ENCODE measurements at regions not wholly inside any gene's neighbourhood (a gene's known extent, or its start where the extent isn't known, plus 50 kb on each side); places are given as distances from the start of the nearest gene placed in this dataset.

DNA sequence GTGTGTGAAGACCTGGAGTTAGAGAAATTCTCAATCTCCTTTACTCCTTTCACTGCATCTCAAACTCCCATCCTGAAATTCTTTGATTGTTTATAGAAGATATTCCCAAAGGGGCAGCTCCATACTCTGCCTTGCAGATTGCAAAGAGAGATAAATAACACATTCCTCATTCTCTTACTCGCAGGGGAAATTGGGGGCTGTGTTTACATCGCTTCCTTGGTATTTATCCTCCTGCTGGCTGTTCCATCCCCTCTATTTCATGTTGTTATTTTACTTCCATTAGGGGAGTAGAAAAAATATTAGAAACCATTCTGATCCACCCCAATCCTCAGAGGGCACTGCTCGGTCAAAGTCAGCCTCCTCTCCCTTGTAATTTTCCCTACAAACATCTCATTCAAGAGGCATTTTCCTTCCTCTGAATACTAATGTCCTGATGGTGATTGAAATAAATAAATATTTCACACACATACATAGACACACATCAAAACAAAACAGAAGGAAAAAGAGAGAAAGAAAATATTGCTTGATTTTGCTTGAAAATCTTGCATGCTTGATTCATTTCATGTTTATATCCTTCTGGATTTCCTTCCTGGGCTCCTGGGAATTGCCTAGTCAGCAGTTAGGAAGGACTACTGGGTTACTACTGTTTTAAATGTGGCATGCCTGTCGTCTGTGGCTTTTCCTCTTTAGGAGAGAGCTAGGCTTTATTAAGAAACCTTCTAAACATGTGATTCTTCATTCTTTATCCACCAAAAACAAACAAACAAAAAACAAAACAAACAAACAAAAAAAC lies 420.1 kb upstream of the PAPPA start:
- DNase-seq (ENCODE audit: low read depth) = no peak

DNA sequence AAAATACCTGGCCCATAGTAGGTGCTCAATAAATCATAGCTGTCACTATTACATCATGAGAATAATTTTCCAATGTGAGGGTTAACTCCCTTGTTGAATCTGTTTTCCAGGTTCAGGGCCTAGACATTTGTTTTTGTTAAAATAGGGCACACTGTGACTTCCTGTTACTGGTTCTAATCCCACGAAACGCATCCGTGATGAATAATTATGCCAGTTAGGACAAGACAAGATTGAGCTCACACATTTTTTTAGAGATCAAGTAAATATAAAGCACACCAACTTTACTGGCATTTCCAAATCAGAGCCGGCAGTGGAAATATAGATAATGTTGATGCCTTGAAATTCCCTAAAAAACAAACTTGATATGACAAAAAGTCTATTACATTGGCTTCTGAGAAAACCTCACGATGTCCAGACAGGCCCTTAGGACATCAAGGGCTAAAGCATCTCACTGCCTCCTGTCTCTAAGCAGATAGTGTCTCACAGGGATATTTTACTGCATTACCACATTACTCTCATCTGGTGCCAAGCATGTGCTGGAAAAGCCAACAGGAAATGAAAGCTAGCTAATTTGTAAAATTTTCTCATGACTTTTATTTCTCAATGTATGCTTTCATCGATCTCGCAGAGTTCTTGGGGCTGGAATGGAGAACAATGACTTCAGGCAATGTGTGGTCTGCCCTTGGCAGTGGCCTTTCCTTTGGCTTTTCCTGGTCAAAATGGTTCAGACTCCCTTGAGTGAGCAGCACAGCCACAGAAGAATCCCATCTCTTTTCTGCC lies 414.3 kb upstream of the PAPPA start:
- DNase-seq (ENCODE audit: low read depth) = peak; percentile 21

DNA sequence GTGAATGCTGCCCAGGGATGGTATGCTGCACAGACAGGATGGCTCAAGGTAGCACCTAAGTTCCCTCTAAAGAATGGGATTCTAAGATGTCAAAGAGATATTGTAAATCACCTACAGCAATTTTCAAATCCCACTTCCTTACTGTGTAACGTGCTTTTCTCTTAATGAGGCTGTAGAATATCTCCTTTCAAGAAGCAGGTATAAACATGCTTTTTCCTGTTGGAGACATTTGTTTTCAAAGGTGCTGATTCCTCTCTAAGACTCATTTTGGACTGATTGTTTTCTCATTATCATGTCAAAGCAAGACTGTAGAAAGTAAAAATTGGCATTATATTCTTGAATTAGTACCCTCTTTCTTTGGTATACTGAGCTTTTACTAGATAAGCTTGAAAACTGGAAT lies 412.6 kb upstream of the PAPPA start:
- no peak for DNase-seq (ENCODE audit: low read depth)

DNA sequence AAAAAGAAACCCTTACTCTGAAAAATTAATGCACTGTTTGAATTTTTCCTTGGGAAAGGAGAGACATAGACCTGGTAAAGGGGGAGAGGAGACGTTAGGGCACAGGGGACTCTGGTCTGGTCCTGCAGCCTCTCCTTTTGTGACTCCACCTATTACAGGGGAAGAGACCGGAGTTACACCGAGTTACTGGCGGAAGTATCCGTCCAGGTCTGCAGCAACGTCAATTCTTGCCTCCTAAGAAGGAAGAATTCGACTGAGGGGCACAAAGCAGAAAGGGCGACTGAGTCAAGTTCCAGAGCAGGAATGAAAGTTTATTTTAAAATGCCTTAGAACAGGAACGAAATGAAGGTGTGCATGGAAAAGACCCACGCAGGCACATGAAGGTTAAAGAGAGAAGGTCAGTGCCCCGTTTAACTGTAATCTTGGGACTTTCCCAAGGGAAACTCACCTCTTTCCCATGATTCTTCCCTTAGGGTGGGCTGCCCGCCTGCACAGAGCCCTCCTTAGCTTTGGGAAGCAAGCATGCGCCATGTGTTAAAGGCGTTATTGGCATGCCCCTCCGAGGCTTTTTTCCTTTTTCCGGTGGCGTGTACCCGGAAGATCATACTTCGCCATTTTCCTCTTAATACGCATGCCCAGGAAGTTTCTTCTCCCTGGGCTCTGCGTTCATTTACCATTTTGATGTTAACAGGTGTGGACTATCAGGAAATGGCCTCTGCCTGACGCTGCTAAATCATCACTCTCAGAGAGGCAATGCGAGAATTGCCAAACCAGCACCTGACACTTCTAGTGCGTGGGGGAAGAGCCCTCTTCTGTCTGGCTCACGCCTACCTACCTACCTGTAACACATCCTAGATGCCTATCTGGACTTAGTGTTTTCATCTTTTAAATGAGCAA lies 409.6 kb upstream of the PAPPA start:
- no peak for DNase-seq (ENCODE audit: low read depth)

DNA sequence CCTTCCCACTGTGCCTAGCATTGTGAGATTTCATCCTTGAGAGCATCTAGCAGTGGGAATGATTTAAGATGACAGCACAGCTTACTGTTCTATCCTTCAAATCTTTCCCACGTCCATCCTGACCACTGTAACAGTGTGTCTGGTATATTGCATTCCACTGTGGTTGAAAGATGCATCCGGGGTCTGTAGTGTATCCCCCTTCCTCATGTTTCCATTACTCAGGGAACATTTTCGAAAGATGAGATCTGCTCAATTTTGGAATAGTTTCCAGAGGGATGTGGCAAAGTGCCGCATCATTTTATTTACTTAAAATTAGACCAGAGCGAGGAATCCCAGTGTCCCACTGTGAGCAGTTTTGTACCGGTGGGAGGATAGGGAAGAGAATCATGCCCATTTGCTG lies 407.1 kb upstream of the PAPPA start:
- no peak for DNase-seq (ENCODE audit: low read depth)

DNA sequence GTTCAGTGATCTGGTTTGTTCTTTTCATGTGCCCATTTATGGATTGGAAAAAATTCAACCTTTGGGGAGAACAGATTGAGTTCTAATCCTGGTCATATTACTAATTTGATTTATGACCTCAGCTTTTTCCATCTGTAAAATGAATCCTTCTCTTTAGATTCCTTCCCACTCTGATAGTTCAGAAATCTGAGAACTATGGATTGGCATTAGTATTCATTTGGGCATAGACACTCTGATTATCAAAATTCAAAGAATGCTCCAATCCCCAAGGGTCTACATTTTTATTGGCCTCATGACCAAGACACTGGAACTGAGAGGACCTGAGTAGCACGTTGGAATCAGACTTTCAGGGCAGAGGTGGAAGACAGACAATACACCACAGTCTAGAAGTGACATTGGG lies 405.9 kb upstream of the PAPPA start:
- no peak for DNase-seq (ENCODE audit: low read depth)

DNA sequence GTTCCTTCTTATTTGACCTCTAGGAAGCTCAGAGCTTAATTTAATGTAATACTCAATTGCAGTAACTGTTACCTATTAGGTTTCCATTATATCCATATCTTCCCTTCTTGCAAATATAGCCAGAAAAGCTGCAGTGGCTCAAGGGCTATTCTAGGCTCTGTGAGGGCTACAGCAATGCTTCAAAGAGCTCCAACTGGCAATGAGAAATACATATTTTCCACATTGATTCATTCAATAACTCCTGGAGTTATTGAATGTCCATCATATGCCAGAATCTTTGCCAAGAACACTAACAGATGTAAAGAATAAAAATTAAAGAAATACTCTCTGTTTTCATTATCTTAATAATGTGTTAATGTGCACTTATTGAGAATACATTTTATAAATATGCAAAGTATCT lies 396.9 kb upstream of the PAPPA start:
- no peak for DNase-seq (ENCODE audit: low read depth)

DNA sequence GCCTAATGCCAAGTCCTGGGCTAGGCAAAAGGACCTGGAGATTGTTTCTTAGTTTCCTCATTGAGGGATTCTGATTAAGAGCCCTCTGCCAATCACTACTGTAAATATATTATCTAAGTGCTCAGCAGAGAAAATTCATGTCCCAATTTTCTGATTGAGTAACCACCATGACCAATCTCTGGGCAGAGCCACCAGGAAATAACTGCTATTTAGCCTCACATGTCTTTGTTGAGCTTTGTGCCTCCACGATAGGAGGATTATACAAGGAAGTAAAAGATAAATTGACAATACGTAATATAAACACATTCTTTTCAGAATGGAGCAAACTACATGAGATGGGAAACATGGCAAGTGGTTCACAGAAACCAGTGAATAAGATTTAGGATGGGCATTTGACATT lies 396.1 kb upstream of the PAPPA start:
- no peak for DNase-seq (ENCODE audit: low read depth)

DNA sequence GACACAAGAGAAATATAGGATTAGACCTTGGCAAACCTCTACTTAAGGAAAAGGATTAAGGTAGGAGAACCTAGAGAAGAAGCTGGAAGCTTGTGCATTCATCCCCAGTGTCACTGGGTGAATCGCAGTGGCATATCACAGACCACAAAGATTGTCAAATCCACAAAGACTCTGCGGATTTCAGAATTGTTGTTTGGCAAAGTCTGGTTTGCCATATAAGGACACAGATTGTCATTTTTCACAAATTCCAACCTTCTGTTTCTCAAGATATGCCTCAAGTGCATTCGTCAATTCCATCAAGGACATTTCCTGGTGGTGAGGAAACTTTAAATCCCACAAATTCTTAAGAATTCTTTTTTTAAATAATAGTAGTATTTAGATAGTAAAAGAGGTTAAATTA lies 395.1 kb upstream of the PAPPA start:
- DNase-seq (ENCODE audit: low read depth) = no peak

DNA sequence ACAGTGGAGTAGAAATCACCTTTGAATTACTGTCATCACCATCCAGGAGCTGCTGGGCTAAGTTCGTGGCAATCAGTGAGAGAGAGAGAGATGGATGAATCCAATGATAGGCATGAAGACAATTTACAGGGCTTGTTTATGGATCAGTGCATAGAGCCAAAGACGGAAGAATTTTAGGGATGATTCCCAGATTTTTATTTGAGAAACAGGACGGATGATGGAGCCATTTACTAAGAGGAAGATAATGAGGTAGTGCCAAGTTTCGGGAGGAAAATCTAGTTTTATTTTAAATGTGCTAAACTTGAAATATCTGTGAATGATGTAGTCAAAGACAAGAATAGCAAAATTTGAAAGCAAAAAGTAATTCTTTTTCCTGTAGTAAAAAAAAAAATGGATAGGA lies 394.2 kb upstream of the PAPPA start:
- no peak for DNase-seq (ENCODE audit: low read depth)

DNA sequence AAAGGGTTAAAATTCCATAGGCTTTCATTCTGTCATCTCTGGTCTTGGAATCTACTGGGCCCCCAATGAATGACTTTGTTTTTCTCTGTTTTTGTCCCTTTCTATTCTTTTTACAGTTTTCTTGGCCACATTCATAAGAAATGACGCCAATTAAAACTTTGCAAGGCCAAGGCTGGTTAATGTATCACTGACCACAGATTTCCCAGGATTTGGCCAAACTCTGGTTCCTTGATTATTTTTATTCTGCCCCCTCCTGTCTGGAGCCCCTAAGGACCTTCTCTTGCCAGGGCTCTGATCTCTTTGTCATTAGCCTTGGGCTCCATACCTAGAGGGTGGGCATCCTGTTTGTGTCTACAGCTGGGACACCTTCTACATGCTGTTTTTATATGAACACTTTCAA lies 388.9 kb upstream of the PAPPA start:
- no peak for DNase-seq (ENCODE audit: low read depth)

DNA sequence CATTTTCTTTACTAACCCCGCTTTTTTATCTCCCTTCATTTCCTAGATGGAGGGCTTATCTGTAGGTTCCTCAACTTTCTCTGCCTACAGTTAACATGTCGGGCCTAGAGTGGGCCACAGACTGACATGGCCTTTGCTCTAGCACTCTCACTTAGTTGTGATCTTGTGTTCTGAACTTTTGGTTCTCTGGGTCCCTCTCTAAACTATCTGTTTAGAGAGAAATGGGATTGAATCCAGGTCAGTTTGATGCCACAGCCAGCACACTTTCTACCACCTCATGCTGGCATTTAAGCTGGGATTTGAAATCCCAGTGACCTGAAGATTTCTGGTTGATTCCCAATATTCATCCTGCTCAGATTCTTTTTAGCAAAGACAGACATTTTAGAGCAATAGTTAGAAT lies 388.5 kb upstream of the PAPPA start:
- DNase-seq (ENCODE audit: low read depth) = no peak

DNA sequence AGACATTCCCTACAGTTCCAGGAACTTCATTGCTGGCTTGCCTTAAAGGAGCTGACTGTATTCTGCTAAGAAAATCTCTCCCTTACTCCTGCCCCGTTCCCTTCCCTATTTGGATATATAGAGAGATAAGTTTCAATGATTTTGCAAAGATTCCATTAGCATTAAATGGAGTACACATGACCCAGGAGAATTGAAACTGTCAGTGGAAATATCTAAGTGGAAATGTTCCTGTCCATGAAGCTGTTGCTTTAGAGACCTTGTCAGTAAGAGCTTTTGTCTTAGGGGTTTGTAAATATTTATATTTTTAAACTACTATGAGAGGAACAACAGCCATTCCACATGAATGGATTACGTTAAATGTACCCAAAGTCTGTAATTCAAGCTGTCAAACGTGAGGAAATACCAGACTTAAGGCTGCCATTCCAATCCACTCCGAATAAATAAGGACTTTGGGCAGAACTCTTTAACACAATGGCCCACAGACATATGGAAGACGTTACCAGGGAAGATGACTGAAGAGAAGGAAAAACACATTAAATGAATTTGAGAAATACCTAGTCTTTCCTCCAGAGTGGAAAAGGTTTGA lies 387.1 kb upstream of the PAPPA start:
- no peak for DNase-seq (ENCODE audit: low read depth)

DNA sequence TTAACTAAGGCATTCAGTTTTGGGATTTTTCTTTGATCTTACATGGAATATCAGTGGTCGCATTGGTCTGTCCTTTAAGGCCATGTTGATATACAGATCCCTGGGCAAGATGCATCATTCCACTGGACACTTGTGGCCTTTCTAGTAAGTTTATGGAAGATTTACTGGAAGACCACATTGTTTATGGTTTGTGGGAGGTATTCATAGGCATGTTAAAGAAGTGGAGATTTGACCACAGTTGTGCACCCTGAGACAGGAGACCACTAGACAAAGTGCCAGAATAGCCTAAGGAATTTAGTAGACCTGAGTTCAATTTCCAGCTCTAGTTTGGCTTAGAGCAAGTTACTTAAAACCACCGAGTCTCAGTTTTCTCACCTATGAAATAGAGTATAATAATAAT lies 383.1 kb upstream of the PAPPA start:
- DNase-seq (ENCODE audit: low read depth) = no peak

DNA sequence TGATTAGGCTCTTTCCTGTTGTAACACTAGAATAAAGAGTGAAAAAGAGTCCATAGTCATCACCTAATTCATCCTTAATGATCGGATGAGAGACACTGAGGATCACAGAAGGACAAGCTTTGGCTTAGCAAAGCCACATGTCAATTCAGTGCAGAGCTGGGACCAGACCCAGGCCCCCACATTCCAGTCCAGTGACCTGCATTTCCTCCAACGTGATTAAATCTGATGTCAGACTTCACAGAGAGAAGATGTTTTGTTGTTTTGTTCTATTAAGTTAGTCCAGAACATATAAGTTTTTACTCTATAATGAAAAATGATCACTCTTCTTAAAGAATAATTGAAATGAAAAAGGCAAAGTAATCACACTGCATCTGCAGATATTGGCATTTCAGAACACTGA lies 377.9 kb upstream of the PAPPA start:
- DNase-seq (ENCODE audit: low read depth) = no peak

DNA sequence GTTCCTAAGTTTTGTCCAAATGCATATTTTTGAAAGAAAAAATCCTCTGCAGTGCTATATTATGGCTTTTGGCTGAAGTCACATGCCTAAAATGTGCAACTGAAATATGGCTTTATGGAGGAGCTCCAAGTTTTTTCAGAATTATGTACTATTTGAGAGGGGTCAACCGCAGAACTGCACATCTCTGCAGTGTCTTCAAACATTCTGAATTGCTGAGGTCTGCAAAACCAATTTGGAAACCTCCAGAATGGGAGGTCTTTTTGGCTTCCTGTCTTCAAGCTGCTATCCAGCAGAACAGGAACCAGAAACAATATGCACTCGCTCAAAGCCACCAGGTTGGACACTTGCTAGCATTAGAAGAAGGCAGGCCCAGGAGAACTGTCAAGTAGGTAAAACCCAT lies 376.0 kb upstream of the PAPPA start:
- no peak for DNase-seq (ENCODE audit: low read depth)

DNA sequence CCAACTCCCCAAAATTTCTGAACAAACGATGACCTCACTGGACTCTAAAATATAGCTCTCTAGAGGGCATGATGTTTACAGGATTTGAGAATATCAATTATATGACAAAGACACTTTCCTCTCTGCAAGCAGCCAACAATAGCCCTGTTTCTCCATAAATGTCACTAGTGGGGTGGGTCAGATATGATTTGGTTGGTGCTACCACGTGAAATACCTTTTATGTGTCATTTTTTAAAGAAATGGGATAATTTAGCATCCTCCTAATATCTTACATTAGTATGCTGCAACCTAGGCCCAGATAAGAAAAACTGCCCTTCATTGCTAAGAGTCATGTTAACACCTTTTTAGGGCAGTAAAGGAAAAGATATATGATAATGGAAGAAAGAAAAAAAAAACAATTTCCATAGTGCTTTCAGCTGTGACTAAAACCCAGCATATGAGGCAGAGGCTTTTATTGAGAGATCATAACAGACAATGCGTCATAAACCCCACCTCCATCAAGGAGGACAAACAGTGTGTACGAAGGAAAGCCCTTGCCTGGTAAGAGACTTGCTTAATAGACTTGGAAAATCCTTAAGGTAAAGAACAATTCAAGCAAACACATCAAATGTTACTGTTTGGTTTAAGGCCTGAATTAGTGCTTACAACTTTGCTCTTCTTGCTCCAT lies 372.4 kb upstream of the PAPPA start:
- no peak for DNase-seq (ENCODE audit: low read depth)

DNA sequence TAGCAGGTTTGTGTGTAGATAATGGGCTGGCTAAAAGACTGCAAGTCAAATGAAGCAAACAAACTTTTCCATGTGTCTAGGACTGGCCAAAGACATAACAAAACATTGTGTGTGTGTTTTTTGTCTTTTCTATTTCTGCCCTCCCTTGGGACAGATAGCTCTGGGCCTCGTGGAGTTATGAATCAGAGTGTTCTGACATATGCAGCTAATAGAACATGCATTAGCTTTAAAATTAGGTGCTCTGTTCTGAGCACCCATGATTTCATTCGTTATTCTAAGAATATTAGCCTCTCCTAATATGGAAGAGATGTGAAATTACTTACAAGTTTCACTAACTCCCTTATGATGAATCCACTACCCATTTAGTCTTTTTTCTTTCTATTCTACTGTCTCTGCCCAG lies 367.3 kb upstream of the PAPPA start:
- peak; percentile 17 for DNase-seq (ENCODE audit: low read depth)

DNA sequence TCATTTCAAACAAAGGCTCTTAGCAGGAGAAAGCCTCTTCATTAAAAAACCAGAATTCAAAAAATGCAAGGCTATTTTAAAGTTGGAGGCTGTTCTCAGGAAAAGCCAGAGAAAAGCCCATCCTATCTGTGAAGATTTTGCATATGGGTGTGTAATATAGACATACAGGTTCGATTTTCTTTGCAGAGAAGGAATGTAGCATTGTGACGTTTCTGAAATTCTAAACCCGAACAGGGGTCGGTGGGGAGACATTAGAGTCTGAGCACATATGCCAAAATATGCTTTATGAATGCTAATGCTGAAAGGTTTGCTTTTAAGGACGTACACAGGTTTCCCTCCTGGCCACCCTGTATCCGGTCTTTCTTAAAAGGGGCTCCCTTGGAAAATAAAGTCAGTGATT lies 363.1 kb upstream of the PAPPA start:
- no peak for DNase-seq (ENCODE audit: low read depth)

DNA sequence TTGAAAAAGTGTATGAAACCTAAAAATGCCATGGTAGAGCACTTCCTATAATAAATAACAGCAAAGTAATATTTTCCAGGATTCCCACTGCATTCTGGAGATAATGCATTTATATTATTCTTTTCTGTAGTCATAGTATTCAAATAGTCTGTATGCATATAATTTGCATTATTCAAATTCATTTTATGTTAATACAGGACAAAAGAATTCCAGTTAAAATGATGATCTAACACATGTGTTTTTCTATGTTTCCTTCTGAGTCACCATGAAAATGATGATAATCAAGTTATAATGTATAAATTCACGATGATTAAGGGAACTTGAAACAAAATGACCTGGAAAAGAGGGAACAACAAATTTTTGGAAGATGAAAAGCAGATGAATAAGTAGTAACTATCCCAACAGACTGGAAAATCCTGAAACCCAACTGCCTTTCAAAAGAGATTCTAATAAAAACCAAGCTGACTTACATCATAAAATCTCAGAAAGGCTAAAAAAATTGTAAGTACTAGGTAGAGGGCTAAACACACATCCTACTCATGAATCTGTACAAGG lies 358.6 kb upstream of the PAPPA start:
- no peak for DNase-seq (ENCODE audit: low read depth)

DNA sequence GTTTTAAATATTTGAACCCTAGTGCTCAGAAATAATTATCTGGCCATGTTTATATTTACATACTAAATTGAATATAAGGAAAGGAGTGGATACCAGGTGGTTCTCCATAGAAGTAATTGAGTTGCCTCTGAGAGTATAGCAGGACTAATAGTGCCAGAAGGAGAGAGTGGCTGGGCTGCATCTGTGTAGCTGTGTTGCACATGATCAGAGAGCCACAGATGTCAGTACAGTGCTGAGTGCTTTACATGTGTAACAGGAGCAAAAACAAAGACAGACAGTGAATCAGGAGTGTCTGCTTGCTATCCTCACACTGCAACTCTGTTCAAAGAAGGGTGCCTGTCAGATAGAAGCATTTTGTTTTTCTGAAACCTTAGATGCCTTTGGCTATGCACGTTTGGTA lies 353.9 kb upstream of the PAPPA start:
- no peak for DNase-seq (ENCODE audit: low read depth)

DNA sequence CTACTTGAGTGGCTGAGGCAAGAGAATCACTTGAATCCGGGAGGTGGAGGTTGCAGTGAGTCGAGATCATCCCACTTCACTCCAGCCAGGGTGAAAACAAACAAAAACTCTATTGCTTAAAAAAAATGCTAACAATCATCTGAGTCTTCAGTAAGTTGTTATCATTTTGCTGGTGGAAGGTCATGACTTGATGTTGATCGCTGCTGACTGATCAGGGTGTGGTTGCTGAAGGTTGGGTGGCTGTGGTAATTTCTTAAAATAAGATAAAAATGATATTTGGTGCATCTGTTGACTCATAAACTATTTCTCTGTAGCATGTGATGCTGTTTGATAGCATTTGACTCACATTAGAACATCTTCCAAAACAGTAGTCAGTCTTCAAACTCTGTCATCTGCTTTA lies 349.4 kb upstream of the PAPPA start:
- DNase-seq (ENCODE audit: low read depth) = no peak
